ENCODE measurements at regions not wholly inside any gene's neighbourhood (a gene's known extent, or its start where the extent isn't known, plus 50 kb on each side); places are given as distances from the start of the nearest gene placed in this dataset.

DNA sequence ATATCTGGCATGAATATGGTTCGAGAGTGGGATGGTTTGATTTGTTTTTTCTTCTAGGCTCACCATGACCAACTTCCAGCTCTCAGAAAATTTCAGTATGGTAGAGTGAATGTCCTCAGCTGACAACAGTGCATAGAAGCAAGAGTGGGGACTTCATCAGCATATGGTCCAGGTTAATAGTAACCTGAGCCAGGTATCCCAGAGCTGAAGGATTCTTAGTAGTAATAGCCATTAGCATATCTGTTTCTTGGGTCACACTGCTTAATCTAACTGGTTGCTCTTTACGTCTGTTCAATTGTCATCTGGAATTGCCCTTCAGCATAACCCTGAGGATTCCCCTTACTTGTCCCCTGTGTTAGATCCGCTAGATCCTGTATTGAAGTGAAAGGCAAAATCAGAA lies 151.8 kb downstream of the GMNC start (continued):
- TF ChIP-seq, protein P1, sequence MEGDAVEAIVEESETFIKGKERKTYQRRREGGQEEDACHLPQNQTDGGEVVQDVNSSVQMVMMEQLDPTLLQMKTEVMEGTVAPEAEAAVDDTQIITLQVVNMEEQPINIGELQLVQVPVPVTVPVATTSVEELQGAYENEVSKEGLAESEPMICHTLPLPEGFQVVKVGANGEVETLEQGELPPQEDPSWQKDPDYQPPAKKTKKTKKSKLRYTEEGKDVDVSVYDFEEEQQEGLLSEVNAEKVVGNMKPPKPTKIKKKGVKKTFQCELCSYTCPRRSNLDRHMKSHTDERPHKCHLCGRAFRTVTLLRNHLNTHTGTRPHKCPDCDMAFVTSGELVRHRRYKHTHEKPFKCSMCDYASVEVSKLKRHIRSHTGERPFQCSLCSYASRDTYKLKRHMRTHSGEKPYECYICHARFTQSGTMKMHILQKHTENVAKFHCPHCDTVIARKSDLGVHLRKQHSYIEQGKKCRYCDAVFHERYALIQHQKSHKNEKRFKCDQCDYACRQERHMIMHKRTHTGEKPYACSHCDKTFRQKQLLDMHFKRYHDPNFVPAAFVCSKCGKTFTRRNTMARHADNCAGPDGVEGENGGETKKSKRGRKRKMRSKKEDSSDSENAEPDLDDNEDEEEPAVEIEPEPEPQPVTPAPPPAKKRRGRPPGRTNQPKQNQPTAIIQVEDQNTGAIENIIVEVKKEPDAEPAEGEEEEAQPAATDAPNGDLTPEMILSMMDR (IDR thresholded peaks at IDR 0.05) = no peak
- TF ChIP-seq ESRRA (CRISPR knock-in tag; IDR thresholded peaks at IDR 0.05; ENCODE audit: borderline replicate concordance) (no peak), JUN (CRISPR knock-in tag; IDR thresholded peaks at IDR 0.05) (no peak), TEAD1 (CRISPR knock-in tag; IDR thresholded peaks at IDR 0.05) (no peak), NFE2L1 (CRISPR knock-in tag; IDR thresholded peaks at IDR 0.05) (no peak), FOXP1 (CRISPR knock-in tag; IDR thresholded peaks at IDR 0.05; ENCODE audit: borderline replicate concordance) (no peak), CREM (CRISPR knock-in tag; IDR thresholded peaks at IDR 0.05) (no peak)
- TF ChIP-seq, protein P2, sequence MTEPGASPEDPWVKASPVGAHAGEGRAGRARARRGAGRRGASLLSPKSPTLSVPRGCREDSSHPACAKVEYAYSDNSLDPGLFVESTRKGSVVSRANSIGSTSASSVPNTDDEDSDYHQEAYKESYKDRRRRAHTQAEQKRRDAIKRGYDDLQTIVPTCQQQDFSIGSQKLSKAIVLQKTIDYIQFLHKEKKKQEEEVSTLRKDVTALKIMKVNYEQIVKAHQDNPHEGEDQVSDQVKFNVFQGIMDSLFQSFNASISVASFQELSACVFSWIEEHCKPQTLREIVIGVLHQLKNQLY (CRISPR knock-in tag; IDR thresholded peaks at IDR 0.05) = no peak
- TF ChIP-seq, protein P3, sequence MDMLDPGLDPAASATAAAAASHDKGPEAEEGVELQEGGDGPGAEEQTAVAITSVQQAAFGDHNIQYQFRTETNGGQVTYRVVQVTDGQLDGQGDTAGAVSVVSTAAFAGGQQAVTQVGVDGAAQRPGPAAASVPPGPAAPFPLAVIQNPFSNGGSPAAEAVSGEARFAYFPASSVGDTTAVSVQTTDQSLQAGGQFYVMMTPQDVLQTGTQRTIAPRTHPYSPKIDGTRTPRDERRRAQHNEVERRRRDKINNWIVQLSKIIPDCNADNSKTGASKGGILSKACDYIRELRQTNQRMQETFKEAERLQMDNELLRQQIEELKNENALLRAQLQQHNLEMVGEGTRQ (CRISPR knock-in tag; IDR thresholded peaks at IDR 0.05) = no peak
- TF ChIP-seq, protein P4, sequence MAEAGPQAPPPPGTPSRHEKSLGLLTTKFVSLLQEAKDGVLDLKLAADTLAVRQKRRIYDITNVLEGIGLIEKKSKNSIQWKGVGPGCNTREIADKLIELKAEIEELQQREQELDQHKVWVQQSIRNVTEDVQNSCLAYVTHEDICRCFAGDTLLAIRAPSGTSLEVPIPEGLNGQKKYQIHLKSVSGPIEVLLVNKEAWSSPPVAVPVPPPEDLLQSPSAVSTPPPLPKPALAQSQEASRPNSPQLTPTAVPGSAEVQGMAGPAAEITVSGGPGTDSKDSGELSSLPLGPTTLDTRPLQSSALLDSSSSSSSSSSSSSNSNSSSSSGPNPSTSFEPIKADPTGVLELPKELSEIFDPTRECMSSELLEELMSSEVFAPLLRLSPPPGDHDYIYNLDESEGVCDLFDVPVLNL (CRISPR knock-in tag; IDR thresholded peaks at IDR 0.05; ENCODE audit: borderline replicate concordance, low read depth) = no peak

DNA sequence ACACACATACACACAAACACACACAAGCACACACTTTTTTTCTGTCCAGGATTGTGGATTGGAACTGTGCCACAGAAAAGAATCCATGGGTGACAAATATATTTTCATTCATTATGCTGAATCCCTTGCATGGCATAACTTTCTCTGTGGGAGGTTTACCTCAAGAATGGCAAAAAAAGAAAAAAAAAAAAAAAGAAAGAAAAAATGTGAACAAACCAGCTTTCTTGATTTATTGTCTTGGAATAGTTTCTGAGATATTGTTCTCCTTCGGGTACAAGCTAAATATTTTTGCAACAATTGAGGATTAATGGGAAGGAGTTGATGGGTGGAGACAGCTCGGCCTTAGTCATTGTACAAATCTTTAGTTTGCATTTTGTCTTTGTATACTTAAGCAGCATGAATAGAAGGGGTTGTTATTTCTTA lies 153.1 kb downstream of the GMNC start:
- POLR2A ChIA-PET = no interaction called here
- Mint-ChIP-seq H3K4me1 (peaks cover 28% of the 10 kb centered on the region), H3K27ac (no peak overlapping the region), H3K9me3 (no peaks in the 10 kb centered on the region), H3K36me3 (no peaks in the 10 kb centered on the region), H3K4me3 (no peak overlapping the region), H3K27me3 (ENCODE audit: low read depth) (no peaks in the 10 kb centered on the region)
- CTCF ChIA-PET = interaction anchor here (0.7 to 2.3 kb wide), 4 partner anchors 8 to 341 kb away, joined by 3 to 14 read pairs (median 4); no protein-coding TSS in a partner anchor
- TF ChIP-seq EMX1 (CRISPR knock-in tag; IDR thresholded peaks at IDR 0.05) (no peak), NFYB (CRISPR knock-in tag; conservative IDR thresholded peaks at IDR 0.05; ENCODE audit: low read depth) (no peak), SP1 (CRISPR knock-in tag; conservative IDR thresholded peaks at IDR 0.05) (no peak), ESRRA (CRISPR knock-in tag; IDR thresholded peaks at IDR 0.05; ENCODE audit: borderline replicate concordance) (no peak), CREB1 (CRISPR knock-in tag; IDR thresholded peaks at IDR 0.05) (no peak)
- TF ChIP-seq, protein P5, sequence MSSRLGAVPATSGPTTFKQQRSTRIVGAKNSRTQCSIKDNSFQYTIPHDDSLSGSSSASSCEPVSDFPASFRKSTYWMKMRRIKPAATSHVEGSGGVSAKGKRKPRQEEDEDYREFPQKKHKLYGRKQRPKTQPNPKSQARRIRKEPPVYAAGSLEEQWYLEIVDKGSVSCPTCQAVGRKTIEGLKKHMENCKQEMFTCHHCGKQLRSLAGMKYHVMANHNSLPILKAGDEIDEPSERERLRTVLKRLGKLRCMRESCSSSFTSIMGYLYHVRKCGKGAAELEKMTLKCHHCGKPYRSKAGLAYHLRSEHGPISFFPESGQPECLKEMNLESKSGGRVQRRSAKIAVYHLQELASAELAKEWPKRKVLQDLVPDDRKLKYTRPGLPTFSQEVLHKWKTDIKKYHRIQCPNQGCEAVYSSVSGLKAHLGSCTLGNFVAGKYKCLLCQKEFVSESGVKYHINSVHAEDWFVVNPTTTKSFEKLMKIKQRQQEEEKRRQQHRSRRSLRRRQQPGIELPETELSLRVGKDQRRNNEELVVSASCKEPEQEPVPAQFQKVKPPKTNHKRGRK (CRISPR knock-in tag; IDR thresholded peaks at IDR 0.05; ENCODE audit: borderline replicate concordance) = no peak
- TF ChIP-seq, protein P6, sequence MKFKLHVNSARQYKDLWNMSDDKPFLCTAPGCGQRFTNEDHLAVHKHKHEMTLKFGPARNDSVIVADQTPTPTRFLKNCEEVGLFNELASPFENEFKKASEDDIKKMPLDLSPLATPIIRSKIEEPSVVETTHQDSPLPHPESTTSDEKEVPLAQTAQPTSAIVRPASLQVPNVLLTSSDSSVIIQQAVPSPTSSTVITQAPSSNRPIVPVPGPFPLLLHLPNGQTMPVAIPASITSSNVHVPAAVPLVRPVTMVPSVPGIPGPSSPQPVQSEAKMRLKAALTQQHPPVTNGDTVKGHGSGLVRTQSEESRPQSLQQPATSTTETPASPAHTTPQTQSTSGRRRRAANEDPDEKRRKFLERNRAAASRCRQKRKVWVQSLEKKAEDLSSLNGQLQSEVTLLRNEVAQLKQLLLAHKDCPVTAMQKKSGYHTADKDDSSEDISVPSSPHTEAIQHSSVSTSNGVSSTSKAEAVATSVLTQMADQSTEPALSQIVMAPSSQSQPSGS (CRISPR knock-in tag; IDR thresholded peaks at IDR 0.05; ENCODE audit: borderline replicate concordance, low read depth) = no peak
- TF ChIP-seq, protein P7, sequence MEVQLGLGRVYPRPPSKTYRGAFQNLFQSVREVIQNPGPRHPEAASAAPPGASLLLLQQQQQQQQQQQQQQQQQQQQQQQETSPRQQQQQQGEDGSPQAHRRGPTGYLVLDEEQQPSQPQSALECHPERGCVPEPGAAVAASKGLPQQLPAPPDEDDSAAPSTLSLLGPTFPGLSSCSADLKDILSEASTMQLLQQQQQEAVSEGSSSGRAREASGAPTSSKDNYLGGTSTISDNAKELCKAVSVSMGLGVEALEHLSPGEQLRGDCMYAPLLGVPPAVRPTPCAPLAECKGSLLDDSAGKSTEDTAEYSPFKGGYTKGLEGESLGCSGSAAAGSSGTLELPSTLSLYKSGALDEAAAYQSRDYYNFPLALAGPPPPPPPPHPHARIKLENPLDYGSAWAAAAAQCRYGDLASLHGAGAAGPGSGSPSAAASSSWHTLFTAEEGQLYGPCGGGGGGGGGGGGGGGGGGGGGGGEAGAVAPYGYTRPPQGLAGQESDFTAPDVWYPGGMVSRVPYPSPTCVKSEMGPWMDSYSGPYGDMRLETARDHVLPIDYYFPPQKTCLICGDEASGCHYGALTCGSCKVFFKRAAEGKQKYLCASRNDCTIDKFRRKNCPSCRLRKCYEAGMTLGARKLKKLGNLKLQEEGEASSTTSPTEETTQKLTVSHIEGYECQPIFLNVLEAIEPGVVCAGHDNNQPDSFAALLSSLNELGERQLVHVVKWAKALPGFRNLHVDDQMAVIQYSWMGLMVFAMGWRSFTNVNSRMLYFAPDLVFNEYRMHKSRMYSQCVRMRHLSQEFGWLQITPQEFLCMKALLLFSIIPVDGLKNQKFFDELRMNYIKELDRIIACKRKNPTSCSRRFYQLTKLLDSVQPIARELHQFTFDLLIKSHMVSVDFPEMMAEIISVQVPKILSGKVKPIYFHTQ (CRISPR knock-in tag; IDR thresholded peaks at IDR 0.05) = no peak
- no peak for ATAC-seq
- no peak for DNase-seq (ENCODE audit: low spot score)

All from WTC11 (cell line).